NCI-H2227 (cell line): ENCODE measurements at regions not wholly inside any gene's neighbourhood (a gene's known extent, or its start where the extent isn't known, plus 50 kb on each side); places are given as distances from the start of the nearest gene placed in this dataset.
"Not testable (repeated sequence)": the region's sequence is repeated elsewhere in the genome, so short reads cannot be mapped to it uniquely, and the experiment has no call there.

Experiments used
- DNase-seq: peaks from one replicate; lab custom pipeline; 2025; ENCODE audit not compliant: unreplicated experiment; lab: John Stamatoyannopoulos, UW

DNA sequence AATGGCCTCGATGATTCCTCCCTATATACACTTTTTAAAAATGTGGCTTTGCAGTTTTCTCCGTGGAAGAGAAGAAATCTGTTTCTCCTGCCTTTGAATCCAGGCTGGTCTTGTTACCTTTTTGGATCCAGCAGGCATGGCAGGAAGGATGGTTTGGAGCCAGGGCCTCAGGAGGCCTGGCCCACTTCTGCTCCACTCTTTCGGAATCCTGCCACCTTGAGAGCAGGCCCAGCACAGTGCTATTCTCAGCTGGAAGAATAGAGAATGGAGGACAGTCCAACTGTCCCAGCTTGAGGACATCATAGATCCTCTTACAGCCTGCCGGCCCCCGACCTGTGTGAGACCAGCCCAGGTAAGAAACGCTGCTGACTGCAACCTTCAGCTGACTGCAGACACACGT lies 421.5 kb downstream of the FUT8 start:
- DNase-seq, result no peak

DNA sequence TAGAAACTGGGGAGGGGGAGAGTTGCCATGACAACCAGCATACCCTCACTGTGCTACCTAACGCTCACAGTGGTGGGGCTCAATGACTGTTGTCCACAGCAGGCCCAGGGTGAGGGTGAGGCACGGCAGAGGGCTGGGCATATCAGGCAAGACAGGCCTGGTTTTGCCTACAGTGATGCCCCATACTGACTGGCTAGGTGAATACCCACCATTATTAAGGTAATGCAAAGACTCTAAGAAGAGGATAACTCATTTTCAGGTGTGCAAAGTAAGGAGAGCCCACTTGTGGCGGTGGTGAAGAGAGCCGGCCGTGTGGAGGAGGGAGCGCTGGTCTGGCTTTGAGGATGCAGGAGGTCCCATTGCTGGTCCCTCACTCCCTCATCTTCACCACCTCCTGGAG lies 422.3 kb downstream of the FUT8 start:
- DNase-seq, result no peak

DNA sequence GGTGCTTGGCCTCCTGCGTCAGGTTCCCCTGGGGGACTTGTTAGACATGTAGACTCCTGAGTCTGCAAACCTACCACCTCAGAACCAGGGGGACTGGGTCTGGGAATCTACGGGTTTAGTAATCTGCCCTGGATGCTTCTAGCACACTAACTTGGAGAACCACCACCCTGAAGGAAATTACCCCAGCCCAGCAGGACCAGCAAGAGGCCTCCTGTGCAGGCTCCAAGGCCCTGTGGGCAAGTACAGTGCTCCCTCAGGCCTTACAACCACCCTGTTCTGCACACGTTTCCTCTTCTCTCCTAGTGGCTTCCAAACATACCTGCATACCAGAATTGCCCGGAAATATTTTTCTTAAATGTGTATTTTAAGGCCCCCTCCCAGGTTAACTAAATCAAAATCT lies 423.0 kb downstream of the FUT8 start:
- DNase-seq, result no peak

DNA sequence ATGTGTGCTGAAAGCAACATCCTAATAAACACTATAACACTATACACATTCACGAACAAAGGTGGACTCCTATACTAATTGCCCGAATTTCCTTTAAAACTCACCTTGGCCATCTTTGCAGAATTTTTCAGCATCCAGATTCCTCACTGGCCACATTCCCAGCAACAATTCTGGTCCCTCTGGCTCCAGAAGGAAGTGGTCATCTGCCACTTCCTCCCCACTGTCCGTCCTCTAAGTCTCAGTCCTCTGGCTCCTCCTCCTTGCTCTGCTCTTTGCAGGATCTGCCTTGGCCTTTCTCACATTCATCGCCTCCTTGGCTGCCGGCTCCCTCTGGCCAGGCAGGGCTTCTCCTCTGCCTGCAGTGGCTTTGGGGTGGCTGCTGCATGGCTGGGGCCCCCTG lies 426.0 kb downstream of the FUT8 start:
- DNase-seq, result no peak

DNA sequence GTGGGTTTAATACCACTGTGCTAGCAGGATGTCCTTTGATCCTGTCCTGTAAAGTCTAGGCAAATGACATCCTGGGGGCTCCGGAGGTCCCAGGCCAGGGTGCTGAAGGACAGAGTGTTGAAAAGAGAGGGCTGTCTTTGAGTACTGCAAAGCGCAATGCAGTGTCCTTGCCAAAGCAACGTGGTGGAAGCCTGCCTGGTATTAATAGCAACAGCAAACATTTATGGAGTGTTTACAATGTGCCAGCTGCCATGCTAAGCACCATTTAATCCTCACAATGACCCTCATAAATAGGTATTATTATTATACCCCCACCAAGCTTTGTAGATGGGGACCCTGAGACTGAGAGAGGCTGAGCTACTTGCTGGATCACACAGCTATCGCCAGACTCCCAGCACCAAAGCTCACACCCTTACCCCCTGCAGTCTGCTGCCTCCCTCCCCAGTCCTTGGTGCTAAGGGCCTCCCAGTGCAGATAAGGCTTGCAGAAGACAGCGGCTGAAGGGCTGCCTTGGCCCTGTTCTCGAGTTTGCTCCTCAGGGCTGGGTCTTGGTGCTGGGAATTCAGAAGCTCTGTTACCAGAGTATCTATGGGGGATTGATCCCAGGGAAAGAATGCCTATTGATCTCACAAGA lies 427.7 kb downstream of the FUT8 start:
- DNase-seq, result no peak

DNA sequence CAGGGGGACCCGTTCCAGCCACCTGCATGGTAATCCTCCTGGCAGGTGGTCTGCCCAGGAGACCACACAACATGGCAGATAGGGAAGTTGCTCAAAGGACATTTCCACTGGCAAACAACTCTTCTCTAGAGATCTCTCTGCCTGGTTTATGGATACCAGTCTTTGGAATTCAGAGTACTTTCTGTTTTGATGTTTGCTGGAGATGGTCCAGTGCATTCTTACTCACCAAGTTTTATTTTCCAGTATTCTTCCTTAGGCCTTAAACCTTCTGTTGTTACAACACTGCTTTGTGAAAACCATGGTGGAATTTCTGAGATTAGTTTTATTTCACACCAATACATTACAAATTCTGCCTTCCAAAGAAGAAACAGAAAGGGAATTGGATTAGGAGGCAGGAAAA lies 428.3 kb downstream of the FUT8 start:
- DNase-seq, result no peak

DNA sequence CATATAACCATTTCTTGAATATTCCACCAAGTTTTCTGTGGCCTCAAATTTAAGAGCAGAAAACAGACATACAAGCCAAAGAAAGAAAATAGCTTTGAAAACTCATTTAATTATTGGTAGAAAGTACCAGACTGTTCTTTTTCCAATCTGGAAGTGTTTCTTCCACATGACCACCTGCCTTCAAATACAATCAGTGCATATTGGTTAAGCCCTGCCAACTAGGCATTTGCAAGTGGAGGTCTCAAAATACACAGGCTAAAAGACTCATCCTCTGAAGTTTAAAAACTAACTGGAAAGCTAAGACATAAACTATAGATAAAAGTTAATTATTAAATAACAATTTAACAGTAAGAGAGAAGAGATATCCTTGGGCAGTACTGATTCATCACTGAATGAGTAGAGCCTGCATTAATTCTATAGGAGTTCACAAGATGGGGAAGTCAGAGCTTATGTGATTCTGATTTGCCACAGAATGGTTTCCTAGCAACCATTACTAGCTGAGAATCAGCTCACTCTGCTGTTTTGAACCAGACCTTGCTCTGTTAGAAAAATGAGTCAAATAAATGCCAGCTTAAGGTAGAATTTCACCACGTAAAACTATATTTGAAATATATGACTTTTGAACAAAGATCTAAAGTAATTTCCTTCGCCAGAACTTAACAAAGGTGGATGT lies 433.8 kb downstream of the FUT8 start:
- peak; percentile 16 for DNase-seq

DNA sequence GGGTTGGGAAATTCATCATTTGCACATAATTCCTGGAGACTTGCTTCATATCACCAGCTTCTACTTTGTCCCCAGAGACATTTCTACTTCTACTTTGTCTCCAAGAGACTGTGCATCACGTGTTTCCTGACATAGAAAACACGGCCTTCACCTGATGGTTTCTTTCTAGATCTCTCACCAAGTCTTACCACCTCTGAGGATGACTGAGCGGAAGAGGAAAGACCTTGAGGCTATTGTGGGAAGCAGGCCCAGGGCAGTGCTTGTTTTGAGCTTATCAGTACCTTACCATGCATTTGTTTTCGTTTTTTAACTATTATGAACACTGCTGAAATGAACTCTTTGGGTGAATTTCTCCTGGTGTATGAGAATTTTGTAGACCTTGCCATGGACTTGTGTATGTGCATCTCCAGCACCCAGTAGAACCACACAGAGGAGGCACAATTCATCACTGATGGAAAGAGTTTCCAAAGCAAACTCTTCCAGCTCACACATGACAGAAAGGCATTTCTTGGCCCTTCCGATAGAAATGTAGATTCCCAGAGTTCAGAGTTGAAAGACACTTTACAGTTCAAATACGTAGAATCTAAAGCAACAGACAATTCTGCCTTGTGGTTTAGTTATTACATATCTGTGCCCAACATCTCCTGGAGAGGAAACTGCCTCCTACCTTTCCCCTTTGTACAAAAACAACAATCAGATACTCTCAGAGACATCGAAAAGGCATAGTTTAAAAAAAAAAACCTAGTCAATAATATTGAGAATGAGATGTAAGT lies 434.7 kb downstream of the FUT8 start:
- DNase-seq, result no peak

DNA sequence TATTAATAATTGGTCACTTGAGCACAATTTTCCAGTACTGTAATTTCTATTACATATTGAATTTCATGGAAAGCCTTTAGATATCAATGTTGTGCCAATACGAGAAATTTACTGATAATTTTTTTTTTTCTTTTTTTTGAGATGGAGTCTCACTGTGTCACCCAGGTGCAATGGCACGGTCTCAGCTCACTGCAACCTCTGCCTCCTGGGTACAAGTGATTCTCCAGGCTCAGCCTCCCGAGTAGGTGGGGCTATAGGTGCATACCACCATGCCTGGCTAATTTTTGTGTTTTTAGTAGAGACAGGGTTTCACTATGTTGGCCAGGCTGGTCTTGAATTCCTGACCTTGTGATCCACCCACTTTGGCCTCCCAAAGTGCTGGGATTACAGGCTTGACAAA lies 435.4 kb downstream of the FUT8 start:
- not testable (repeated sequence) for DNase-seq

DNA sequence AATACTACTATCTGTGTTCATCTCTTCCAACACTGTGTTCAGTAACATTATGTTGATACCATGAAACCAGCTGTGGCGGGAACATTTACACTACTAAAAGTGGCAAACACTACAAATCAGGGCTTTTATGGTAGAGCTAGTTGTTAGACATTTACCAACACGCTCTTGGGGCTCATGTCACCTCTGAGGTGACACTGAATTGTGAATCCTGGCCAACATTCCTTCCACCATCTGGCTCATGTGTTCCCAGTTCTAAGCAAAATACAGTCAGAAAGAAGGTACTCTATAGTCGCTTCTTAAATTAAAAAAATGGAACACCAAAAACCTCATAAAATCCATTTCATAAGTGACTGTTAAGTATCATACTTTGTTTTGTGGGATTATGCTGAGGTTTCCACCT lies 436.6 kb downstream of the FUT8 start:
- no peak for DNase-seq

DNA sequence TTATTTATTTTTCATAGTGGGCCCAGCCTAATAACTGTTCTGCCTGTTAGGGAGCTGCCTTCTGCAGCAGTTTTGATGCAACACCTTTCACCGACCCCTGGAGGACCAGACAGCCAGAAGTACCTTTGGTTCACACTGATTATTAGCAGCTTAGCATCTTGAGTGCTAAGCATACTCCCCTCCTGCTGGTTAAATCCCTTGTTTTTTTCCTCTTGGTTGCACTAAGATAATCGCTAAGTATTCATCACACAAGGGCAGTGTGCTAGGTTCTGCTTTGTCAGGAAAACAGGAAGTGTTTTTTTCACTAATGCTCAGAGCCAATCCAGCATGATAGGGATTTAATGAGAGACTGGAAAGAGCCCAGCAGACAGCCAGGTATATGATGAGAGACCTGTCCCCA lies 437.0 kb downstream of the FUT8 start:
- DNase-seq, result peak; percentile 76

DNA sequence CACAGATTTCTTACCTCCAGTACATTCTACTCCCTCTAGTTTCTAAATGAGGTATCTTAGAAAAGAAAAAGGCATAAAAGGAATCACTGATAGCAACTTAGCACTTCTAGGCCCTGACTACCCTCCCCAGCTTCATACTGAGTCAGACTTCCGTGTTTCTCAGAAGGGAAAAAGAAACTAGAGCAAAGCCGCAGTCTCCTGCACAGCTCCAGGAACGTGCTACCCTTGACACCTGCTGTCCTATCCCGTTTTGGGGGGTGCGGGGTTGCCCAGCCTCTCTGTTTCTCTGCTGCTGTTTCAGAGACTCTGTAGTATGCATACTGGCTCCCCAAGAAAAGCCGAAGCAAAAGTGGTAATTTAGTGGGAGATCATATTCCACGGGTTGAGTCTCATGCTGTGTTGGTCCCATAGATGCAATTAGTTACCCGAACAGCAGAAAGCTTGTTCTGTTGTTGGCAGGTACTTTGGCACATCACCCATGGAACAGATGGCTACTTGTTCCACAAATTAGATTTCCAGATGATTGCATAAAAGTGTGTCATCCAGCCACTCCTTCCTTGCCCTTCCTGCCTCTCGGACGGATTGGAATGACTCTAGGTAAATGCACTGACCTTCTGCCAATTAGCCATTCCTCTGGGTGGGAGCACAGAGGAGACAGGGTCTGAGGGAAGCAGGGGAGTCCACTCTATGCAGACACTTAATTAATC lies 438.1 kb downstream of the FUT8 start:
- peak; percentile 58 for DNase-seq

DNA sequence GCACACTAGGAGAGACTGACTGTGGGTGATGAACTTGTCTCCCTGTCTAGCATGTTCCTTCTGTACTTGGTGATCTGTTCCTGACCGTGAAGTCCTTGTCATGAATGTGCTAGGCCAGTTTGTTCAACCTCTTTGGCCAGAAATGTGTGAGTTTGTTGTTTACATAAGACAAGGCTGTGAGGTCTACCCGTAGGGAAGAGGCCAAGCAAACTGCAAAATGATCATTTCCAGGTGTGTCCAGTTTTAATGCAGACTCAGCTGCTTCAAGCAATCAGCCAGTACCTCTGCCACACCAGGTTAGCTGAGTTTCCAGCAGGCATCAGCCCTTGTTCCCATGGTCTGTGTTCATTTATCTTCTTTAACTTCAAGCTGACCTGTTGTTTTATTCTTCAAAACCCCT lies 440.2 kb downstream of the FUT8 start:
- no peak for DNase-seq

DNA sequence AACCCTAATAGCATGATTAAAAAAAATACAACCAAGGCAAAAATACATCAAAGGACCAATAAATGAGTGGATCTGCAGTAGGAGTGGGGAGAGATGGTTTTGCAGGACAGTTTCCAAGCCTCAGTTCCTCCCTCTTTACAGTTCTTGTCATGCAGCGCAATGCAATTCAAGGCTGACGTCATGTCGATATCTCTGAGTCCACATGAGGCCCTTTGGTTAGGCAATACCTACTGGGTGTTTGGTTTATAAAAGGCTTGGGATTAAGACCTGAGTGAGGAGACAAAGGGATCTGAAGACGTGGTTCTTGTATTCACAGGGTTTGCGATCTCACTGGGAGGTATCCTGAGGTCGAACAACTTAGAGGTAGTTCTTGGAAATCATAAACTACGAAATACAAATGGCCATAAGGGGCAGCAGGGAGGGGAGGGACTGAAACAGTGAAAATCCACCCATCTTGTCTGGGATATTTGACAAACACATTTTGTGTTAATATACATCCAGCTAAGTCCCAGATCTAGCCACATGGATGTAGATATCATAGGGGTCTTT lies 441.0 kb downstream of the FUT8 start:
- DNase-seq, result no peak

DNA sequence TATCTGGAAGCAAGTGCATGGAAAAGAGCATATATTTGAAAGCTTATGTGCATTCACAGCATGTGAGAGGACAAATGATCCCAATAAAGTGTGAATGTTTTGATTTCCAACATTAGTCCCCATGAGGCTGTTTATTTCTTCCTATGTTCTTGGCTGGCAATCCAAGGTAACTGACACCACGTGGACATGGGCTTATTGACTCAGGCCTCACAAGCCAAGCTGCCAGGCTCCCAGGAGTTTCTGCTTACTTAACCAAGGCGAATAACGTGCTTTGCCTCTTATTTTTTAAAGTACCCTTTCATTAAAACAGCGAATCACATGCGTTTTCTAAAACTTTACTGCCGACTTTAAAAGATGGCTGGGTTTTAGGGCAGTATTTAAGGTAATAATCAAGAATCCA lies 441.7 kb downstream of the FUT8 start:
- DNase-seq, result no peak

DNA sequence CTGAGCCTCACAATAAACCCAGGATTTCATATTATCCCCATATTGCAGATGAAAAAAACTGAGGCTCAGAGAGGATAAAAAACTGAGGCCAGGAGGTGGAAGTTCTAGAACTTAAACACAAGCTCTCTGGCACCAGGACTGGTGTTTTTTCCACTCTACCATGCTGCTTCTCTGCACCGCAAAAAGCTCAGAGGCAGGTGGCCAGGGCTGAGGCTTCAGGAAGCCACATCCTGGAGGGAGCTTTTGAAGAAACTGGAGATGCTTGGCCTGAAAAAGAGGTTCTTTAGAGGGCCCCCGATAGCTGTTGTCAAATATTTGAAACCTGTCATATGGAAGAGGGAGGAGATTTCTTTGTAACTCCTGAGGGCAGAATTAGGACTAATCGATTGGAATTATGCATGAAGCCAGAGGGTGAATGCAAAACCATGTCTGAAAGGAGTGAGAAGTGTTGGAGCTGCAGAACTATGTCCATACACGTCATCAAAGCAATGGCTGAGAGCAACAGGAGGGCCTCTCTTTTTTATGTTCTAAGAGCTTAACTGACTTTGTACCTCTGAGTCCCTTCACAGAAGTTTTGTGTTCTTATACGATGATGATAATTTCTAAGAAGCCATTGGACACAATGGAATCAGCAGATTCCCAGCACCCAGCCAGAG lies 448.6 kb downstream of the FUT8 start:
- DNase-seq, result no peak

DNA sequence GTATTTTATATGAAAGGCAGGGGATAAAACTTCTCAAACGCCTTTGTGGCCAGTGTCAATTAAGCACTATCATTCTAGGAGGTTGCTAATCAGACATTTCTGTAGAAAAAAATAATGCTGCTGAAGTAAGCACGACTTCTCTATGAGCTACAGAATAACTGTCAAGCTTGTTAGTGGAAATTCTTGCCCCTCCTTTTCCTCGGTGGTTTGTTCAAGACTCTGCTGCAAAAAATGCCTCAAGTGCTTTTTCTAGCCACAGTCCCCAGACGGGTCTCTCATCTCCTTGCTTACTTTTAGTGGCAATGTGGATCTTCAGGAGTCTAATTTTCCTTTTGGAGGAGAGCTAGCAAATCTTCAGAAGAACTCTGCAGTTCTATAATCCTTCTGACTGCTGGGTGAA lies 452.0 kb downstream of the FUT8 start:
- DNase-seq, result no peak

DNA sequence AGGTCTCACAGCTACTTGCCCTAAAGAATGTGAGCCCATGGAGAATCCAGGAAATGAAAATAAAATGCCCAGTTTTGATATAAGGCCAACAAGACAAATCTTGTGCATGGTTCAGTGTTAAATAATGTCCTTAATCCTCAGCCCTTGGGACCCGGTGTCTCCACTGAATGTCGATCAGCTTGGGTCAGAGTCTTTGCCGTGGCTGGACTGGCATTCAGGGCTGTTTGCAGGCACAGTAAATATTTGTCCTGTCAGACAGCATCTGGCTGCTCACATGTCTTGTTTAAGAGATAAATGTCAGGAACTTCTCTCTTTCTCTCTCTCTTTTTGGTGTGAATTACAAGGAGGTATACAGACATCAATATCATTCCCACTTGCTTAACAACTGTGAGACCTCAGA lies 452.5 kb downstream of the FUT8 start:
- DNase-seq, result no peak

DNA sequence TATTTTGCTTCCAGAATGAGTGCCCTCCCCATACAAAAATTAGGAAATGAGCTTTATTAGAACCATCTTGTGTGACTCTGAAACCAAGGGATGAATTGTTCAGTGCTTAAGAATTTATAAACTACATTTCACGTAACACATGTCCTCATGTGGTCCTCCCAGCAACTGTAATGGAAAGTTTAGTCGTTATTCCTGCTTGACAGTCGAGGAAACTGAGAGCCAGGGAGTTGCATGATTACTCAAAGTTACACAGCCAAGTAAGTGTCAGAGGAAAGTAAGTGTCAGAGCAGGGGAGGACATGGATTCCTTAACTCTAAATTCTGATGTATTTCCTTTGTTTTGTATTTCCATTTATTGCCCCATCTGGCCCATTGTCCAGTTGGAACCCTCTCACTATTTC lies 453.9 kb downstream of the FUT8 start:
- no peak for DNase-seq

DNA sequence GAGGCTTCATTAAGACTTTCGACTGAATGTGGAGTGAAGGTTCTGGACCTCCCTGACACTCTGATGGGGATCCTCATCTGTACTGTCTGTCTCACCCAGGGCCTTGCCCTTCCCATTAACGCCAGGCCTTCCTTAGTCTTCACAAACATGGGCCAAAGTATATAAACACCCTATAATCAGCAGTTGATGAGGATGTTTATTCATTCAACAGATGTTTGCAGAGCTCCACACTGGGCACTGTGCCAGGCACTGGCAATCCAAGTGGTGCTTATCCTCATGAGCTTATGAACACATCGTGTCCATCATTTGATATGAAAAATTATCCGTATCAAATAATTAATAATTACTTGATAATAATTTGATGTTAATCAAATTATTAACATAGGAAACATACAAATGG lies 454.4 kb downstream of the FUT8 start:
- DNase-seq, result peak; percentile 35

DNA sequence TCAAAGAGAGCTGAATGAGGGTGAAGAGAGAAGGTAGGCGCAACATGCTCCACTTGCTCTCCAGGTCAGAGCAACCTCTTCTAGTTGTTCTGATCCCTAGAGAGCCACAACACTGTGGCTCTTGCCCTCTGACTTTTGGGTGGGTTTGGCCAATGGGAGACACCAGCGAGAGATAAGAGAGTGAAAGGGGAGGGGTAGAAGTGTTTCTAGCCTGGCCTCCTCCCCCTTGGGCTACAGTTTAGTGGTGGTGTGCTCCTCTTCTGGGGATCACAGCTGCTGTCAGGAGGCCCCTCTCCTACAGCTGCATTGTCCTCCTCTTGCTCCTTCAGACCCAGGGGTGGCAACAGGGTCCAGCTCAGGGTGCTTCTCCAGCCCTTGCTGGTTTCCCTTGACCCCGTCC lies 454.8 kb downstream of the FUT8 start:
- no peak for DNase-seq
